T-helper 2 cell treated with Interferon-gamma antibody and Interleukin-4, amounts not matched to agents 5 μg/mL and 100 μg/mL, for 36 hours (primary cell): ENCODE measurements at regions not wholly inside any gene's neighbourhood (a gene's known extent, or its start where the extent isn't known, plus 50 kb on each side); places are given as distances from the start of the nearest gene placed in this dataset.

Source experiments
- DNase-seq: peaks from one replicate; pipeline ENCODE4 v3.0.0; 2021; ENCODE audit warnings: low spot score
- H3K27ac Mint-ChIP-seq: one replicate; pipeline ENCODE4 v1.8.0; 2021; ENCODE audit warnings: mild to moderate bottlenecking, mixed read lengths
- H3K27me3 Mint-ChIP-seq: one replicate; pipeline ENCODE4 v1.8.0; 2021; ENCODE audit warnings: low read depth, mixed read lengths
- H3K36me3 Mint-ChIP-seq: one replicate; pipeline ENCODE4 v1.8.0; 2021; ENCODE audit warnings: low read depth, mixed read lengths
- H3K4me1 Mint-ChIP-seq: one replicate; pipeline ENCODE4 v1.8.0; 2021; ENCODE audit warnings: low read depth, mixed read lengths
- H3K4me3 Mint-ChIP-seq: one replicate; pipeline ENCODE4 v1.8.0; 2022; ENCODE audit warnings: mild to moderate bottlenecking, moderate library complexity, mixed read lengths
- H3K9me3 Mint-ChIP-seq: one replicate; pipeline ENCODE4 v1.8.0; 2021; ENCODE audit warnings: mixed read lengths

DNA sequence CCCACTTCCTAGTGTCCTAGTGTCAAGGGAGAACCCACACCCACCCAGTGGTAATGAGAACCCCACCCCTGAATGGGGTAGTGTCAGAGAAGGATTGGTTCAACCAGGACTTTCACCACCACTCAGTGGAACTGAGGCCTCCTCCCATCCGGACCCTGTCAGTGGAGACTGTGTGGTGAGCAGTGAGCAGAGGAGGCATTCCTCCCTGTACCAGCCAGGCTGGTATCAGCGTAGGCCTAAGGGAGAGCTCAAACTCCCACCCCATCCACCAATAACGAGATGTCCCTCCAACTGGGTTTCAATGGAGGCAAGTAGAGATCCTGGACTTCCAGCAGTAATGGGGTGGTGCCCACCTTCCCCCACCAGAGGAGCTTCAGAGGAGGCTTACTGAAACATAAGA lies 1171.4 kb downstream of the TBC1D22A start:
- Mint-ChIP-seq H3K4me1 (no peaks in the 10 kb centered on the region), H3K4me3 (no peak overlapping the region), H3K27ac (no peak overlapping the region), H3K36me3 (no peaks in the 10 kb centered on the region), H3K9me3 (peaks cover 8% of the 10 kb centered on the region), H3K27me3 (no peaks in the 10 kb centered on the region)
- DNase-seq: no peak

DNA sequence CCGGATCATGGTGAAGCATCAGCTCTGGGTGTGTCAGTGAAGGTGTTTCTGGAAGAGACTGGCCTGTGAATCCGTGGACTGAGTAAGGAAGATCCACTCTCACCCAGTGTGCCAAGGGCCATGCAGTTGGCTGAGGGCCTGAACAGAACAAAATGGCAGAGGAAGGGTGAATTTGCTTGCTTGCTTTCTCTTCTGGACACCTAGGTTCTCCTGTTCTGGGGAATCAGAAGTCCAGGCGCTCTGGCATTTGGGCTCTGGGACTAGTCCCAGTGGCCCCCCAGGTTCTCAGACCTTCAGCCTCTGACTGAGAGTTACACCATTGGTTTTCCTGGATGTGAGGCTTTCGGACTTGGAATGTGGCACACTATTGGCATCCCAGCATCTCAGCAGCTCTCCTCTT lies 1170.8 kb downstream of the TBC1D22A start:
- Mint-ChIP-seq H3K9me3 (peaks cover 8% of the 10 kb centered on the region), H3K36me3 (no peaks in the 10 kb centered on the region), H3K4me3 (no peak overlapping the region), H3K27me3 (no peaks in the 10 kb centered on the region), H3K4me1 (no peaks in the 10 kb centered on the region), H3K27ac (no peak overlapping the region)
- DNase-seq: no peak

DNA sequence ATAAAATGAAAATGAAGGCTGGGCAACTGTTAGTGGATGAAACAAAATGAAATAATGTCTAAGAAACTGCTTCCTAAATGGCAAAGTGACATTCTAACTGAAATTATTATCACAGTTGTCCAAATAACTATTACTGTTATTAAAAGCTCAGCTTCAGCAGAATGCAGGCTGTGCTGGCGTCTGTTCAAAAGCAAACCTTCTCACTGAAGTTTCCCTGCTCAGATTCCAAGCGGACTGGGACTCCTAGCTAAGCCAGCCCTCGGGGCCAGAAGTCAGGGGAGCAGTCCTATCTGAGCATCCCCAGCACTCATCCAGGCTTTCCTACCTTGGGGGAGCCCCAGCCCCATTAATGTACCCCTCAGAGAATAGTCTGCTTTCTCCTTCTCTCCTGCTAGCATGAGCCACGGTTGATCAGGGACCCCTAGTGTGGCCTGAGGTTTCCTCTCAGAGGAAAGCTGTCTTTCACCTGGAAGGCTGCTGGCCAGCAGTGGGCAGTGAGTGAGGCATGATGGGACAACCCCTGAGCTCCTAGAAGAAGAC lies 1167.3 kb downstream of the TBC1D22A start:
- DNase-seq: no peak
- H3K4me1 Mint-ChIP-seq: no peaks in the 10 kb centered on the region
- H3K4me3 Mint-ChIP-seq: no peak overlapping the region
- no peaks in the 10 kb centered on the region for H3K36me3 Mint-ChIP-seq
- no peaks in the 10 kb centered on the region for H3K27me3 Mint-ChIP-seq
- H3K9me3 Mint-ChIP-seq: no peaks in the 10 kb centered on the region
- H3K27ac Mint-ChIP-seq: no peak overlapping the region

DNA sequence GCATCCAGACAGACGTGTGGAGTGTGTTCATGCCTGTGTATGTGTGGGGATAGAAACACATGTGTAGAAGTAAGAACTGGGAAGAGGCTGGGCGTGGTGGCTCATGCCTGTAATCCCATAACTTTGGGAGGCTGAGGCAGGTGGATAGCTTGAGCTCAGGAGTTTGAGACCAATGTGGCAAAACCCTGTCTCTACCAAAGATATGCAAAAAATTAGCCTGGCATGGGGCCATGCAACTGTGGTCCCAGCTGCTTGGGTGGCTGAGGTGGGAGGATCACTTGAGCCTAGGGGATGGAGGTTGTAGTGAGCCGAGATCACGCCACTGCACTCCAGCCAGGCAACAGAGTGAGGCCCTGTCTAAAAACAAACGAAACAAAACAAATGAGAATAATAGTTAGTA lies 1166.6 kb downstream of the TBC1D22A start:
- no peaks in the 10 kb centered on the region for H3K36me3 Mint-ChIP-seq
- no peak overlapping the region for H3K27ac Mint-ChIP-seq
- H3K27me3 Mint-ChIP-seq: no peaks in the 10 kb centered on the region
- no peaks in the 10 kb centered on the region for H3K4me1 Mint-ChIP-seq
- no peak overlapping the region for H3K4me3 Mint-ChIP-seq
- DNase-seq: no peak
- H3K9me3 Mint-ChIP-seq: no peaks in the 10 kb centered on the region

DNA sequence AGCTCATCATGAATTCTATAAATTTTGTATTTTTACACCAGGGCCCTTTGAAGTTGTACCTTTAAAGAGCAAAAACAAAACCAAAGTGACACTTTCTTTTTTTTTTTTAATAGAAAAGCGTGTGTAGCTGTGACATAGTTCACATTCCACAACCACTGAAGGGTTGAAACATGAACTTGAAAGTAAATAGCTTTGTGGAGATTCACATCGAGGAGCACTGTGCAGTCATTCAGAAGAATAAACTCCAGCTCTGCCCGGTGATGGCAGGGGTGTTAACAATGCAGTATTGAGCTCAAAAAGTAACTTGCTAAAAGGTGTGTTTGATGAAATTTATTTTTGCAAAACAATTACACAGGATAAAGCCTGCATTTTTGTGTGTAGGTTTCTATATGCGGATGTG lies 1166.2 kb downstream of the TBC1D22A start:
- Mint-ChIP-seq H3K4me1 (no peaks in the 10 kb centered on the region), H3K9me3 (peaks cover 4% of the 10 kb centered on the region), H3K4me3 (no peak overlapping the region), H3K27ac (no peak overlapping the region), H3K36me3 (no peaks in the 10 kb centered on the region), H3K27me3 (no peaks in the 10 kb centered on the region)
- no peak for DNase-seq

DNA sequence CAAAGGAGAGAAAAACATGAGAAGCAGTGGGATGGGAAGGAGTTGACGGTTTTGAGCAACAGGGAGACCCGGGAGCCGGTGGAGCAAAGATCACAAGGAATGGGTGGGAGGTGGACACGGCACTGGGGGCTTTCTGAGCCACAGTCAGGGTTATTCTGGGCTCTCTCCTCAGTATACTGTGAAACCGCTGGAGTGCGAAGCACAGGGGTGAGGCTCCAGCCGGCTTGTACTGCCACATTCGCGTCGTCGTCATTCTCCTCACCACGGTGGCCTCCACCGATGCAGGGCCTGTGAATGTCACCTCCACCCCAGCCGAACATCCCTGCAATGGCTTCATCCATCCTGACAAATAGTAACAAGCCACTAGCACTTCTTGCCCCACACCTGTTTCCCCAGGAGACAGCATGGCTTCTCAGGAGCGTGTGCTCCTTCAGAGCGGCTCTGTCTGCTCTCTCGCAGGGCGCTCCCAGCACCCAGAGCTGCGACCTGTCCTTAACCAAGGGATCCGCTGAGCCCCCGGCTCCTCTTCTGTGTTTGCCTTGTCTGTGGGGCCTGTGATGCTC lies 1165.3 kb downstream of the TBC1D22A start:
- Mint-ChIP-seq H3K9me3 (peaks cover 4% of the 10 kb centered on the region), H3K27me3 (no peaks in the 10 kb centered on the region), H3K27ac (no peak overlapping the region), H3K4me3 (no peak overlapping the region), H3K4me1 (no peaks in the 10 kb centered on the region), H3K36me3 (no peaks in the 10 kb centered on the region)
- DNase-seq: no peak

DNA sequence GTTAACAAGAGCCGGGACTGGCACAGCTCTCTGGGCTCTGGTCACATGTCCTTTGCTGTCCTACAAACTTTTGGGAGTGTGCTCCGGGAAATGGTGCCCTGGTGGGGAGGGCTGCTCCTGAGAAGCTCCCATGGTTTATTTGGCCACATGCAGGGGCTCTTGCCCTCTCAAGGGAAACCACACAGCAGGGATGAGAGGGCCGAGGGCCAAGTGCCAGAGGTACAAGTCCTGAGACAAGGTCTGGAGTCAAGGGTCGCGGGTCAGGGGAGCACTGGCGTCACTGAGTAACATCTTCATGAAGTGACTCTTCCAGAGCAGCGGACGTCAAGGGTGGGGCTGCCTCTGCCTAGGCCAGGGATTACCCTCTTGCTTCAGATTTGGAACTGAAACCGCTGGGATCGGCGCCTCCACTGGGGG lies 1160.6 kb downstream of the TBC1D22A start:
- Mint-ChIP-seq H3K9me3 (peaks cover 4% of the 10 kb centered on the region), H3K27ac (no peak overlapping the region), H3K4me3 (no peak overlapping the region), H3K27me3 (no peaks in the 10 kb centered on the region), H3K36me3 (no peaks in the 10 kb centered on the region), H3K4me1 (peaks cover 3% of the 10 kb centered on the region)
- DNase-seq: no peak

DNA sequence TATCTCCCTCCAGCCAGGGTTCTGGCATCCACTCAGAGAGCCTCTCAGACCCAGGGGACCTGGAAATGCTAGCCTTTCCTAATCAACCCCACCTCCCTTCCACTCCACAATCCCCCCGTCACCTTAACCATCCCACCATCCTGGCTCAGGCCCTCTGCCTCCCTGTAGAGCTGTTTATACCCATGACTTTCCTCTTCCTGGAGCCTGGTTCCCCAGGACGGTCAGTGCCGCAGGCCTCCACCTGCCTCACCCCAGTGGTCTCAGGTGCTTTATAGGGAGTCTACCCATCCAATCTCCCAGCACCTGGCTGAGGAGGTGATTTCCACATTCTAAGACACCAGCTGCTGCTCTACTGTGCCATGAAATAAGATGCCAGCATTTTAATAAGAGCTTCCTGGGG lies 1159.5 kb downstream of the TBC1D22A start:
- Mint-ChIP-seq H3K36me3 (no peaks in the 10 kb centered on the region), H3K27me3 (no peaks in the 10 kb centered on the region), H3K9me3 (peaks cover 4% of the 10 kb centered on the region), H3K27ac (no peak overlapping the region), H3K4me3 (no peak overlapping the region), H3K4me1 (peaks cover 3% of the 10 kb centered on the region)
- no peak for DNase-seq

DNA sequence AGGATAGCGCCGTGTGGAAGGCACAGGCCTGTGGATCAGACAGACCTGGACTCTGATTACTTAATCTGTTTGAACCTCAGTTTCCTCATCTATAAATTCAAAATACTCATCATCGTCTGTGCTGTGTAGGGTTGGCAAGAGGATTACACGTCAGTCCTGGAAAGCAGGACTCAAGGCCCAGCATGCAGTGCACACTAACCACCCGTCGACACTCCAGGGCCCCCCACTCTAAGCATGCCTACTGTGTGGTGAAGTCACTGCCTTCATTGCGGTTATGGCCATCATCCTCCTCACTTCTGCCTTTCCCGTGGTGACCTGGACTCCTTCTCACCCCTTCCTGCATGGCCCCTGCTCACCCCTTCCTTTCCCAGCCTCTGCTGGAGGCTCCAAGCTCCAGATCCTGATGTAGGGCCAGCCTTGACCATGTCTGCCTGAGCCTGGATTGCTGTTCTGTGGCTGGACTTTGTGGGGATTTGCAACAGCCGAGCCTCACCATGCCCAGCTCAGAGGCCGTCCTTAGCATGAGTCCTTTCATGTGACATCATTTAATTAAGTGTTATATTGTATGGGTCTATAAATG lies 1158.0 kb downstream of the TBC1D22A start:
- no peak overlapping the region for H3K27ac Mint-ChIP-seq
- no peak overlapping the region for H3K4me3 Mint-ChIP-seq
- H3K27me3 Mint-ChIP-seq: no peaks in the 10 kb centered on the region
- no peak for DNase-seq
- peaks cover 3% of the 10 kb centered on the region for H3K4me1 Mint-ChIP-seq
- no peaks in the 10 kb centered on the region for H3K36me3 Mint-ChIP-seq
- peaks cover 4% of the 10 kb centered on the region for H3K9me3 Mint-ChIP-seq

DNA sequence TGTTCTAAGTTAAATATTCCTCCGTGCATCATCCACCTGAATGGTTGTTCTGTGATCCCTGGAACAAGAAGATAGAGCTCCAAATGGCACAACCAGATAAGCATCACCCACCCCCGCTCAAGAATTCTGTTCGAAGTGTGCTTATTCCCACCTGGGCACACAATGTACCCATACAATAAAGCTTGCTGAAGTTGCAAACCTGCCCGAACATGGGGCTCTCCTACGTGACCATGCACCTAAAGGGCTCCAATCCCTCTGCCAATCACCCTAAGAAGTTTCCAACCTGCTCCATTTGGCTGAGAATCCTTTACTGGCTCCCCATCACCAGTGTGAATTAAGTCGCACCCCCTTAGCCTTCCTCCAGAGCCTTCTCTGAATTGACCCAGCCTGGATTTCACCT lies 1157.4 kb downstream of the TBC1D22A start:
- Mint-ChIP-seq H3K27me3 (no peaks in the 10 kb centered on the region), H3K4me3 (no peak overlapping the region), H3K27ac (no peak overlapping the region), H3K9me3 (peaks cover 4% of the 10 kb centered on the region), H3K36me3 (no peaks in the 10 kb centered on the region), H3K4me1 (peaks cover 3% of the 10 kb centered on the region)
- no peak for DNase-seq

DNA sequence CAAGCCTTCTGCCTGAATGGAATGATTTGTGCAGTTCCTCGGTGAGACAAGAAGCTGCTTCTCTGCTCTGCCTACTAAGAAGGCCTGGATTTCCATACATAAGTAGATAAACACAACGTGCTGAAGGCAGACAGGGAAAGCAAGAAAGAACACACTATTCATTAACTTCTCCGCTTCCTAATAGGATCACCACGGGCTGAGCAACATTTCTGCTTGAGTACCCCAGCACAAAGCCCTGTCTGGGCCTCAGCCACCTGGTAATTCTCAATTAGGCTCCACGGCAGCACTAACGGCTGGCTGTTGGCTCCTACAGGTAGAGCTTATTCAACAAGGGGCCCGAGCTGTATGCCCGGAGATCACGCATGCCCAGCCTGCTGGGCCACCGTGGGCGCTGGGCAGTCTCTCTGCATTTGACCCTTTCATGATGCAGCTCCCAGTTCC lies 1156.6 kb downstream of the TBC1D22A start:
- Mint-ChIP-seq H3K27me3 (no peaks in the 10 kb centered on the region), H3K27ac (no peak overlapping the region), H3K4me1 (peaks cover 3% of the 10 kb centered on the region), H3K9me3 (peaks cover 4% of the 10 kb centered on the region), H3K36me3 (no peaks in the 10 kb centered on the region), H3K4me3 (no peak overlapping the region)
- no peak for DNase-seq

DNA sequence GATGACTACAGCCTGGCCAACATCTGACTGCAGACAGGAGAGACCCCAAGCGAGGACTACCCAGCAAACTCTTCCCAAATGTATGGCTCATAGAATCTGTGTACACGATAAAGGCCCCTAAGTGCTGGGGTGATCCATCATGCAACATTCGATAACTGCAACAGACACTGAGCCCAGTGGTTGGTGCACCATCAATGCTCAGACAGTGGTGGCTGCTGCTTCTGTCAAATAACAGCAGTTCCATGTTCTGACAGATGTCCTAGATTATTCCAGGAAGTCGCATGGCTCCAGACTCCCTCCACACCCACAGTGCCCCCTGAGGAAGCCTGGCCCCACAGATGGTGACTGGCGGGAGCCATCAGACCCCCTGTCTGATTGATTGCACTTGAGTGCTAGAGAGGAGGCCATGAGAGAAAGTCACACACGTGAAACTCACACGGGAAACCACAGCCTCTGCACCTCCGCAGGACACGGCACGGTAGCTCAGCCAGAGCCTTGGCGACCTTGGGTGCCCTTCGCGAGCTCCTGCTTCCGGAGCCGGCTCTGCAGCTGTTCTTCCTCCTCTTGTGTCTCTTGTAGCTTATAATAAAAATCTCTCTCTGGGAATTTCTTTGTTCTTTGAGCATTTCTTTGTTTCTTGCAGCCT lies 1155.9 kb downstream of the TBC1D22A start:
- Mint-ChIP-seq H3K36me3 (no peaks in the 10 kb centered on the region), H3K27me3 (no peaks in the 10 kb centered on the region), H3K27ac (no peak overlapping the region), H3K4me3 (no peak overlapping the region), H3K4me1 (peaks cover 3% of the 10 kb centered on the region), H3K9me3 (no peaks in the 10 kb centered on the region)
- peak; percentile 7 for DNase-seq

DNA sequence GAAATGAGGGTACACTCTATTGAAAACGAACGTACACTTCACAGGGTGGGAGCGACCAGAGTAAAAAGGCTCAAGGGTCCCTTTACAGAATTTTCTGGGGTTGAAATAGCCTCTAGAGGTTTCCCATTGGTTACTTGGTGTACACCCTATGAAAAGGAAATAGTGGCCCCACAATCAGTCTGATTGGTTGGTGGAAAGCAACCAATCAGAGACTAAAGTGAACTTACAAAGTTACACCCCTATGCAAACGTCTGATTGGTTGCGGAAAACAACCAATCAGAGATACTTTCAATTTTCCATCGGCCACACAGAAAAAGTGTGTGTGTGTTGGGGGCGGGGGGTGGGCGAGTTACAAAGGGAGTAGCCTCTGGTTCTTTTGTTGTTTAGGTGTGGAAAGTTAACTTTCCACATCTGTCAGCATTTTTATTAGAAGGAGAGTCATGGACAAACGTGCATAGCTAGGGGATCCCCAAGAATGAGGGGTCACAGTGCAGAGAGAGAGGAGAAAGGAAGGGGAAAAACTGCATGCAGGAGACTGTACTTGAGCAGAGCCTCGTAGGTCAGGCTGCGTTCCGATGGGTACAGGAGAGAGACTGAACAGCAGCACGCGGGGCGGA lies 1152.1 kb downstream of the TBC1D22A start:
- DNase-seq: no peak
- H3K27ac Mint-ChIP-seq: no peak overlapping the region
- H3K4me3 Mint-ChIP-seq: no peak overlapping the region
- H3K4me1 Mint-ChIP-seq: peaks cover 3% of the 10 kb centered on the region
- H3K27me3 Mint-ChIP-seq: no peaks in the 10 kb centered on the region
- peaks cover 10% of the 10 kb centered on the region for H3K9me3 Mint-ChIP-seq
- no peaks in the 10 kb centered on the region for H3K36me3 Mint-ChIP-seq

DNA sequence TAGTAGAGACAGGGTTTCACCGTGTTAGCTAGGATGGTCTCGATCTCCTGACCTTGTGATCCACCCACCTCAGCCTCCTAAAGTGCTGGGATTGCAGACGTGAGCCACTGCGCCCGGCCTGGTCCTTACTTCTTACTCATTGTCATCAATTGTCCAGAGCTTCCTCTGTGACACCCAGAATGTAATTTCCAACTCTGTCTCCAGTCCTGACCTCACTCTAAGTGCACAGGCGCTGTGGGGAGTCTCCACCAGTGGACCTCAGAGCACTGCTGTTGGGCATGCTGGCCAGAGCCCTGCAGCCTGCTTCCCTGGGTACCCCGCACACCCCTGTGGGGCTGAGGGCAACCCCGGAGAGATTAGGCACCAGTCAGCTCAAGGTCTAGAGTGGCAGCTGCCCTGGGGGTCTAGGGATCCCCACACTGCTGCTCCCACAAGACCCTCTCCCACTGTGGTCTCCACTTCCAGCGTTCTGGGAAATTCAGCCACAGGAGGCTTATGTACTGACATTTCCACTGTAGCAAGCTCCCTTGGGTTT lies 1140.3 kb downstream of the TBC1D22A start:
- Mint-ChIP-seq H3K36me3 (no peaks in the 10 kb centered on the region), H3K27ac (no peak overlapping the region), H3K27me3 (no peaks in the 10 kb centered on the region), H3K9me3 (peaks cover 4% of the 10 kb centered on the region), H3K4me1 (no peaks in the 10 kb centered on the region), H3K4me3 (no peak overlapping the region)
- no peak for DNase-seq
